SKM-1 (cell line): ENCODE measurements at regions not wholly inside any gene's neighbourhood (a gene's known extent, or its start where the extent isn't known, plus 50 kb on each side); places are given as distances from the start of the nearest gene placed in this dataset.

ENCODE experiments used
- DNase-seq: peaks from one replicate; lab custom pipeline; 2025; ENCODE audit not compliant: unreplicated experiment; lab: John Stamatoyannopoulos, UW

DNA sequence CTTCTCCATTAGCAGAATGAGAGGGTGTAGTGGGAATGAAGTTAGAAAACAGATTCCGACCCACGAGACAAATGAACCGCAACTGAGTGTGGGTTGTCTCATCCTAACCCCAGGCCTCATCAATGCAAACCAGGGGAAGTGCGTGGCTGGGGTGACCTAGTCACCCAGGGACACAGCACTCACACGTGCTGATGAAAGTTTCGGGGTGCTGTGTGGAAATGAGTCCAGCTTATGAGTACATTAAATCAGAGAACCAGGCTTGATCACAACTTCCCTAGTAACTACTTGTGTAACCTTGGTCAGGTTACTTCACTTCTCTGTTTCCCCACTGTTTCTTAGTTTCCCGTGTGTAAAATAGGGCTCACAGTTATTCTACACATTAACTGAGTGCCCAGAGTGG, 95.4 kb upstream of the CDKN3 start:
- peak; percentile 3 for DNase-seq

DNA sequence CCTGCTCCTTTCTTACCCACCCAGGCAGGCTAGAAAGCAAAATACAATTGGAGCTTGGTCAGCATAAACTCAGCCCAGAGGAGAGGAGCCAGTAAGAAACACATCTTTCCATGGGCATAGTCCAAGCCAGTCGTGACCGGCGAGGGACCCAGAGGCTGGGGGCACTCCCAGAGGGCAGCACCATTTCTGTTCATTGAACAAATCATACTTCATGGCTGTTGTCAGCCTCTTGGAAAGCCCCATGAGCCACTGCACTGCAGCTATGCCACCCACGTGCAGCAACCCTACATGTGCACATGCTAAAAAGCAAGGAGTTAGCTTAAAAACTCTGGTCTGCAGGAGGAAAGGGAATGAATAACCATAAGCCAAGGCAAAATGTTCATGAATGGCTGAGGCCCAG, 90.0 kb upstream of the CDKN3 start:
- DNase-seq, result no peak

DNA sequence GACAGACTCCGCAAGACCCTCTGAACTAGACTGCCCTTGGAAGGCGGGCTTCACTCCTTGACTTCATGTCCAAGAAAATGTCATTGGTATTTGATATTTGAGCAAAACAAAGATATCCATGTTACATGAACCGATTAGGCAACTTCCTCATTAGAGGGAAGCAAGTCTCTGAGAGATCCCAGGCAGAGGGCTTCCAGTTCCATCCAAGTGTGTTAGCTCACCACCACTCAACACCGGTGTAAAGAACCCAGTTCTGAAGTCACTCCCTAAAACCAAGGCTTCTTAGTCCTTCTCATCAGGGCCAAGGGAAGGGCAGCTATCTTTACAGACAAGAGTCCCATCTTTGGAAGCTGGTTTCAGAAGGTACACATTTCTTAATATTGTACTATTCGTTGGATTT, 87.2 kb upstream of the CDKN3 start:
- DNase-seq, result no peak

DNA sequence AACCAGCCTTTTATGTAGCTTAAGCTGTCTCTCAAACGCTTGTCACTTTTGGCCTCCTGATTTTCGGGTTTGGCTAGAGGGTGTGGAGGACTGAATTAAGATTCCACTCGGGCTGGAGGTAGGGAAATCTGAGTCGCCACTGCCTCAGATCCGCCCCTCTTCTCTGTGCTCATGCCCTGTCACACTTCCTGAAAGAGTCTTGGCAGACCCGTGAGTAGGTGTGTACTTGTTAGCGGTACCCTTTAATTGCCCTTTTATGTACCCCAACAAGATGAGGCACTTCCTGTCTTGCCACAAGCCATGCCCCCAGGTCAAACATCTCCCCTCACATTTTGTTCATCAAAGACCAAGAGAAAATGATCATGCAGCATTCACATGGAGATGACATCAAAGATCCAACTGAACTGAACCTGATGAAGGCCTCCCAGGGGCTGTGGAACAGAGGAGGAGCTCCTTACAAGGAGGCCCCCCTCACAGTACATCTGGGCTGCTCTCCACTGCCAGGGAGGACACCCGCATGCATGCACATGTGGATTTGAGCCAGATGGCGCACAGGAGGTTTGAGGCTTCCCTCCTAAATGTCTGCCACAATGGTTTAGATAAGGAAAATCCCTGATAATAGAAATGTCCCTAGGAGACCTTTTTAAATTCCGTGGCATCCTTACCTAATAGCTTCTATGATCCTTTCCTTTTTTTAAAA, 86.5 kb upstream of the CDKN3 start:
- no peak for DNase-seq

DNA sequence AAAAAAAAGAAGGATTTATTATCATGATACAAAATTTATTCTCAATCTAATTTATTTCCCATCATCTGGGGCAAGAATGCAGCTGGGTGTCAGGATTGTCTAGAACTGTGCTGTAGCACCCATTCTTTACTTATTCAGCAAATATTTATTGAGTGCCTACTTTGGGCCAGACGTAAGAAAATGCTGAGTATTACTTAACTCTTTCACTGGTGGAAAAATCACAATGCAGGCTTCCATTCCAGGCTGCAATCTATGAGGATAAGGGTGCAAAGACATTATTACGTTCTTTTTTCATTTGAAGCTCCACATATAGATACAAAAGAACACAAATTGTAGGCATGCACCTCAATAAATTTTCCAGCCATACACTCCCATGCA, 86.0 kb upstream of the CDKN3 start:
- no peak for DNase-seq

DNA sequence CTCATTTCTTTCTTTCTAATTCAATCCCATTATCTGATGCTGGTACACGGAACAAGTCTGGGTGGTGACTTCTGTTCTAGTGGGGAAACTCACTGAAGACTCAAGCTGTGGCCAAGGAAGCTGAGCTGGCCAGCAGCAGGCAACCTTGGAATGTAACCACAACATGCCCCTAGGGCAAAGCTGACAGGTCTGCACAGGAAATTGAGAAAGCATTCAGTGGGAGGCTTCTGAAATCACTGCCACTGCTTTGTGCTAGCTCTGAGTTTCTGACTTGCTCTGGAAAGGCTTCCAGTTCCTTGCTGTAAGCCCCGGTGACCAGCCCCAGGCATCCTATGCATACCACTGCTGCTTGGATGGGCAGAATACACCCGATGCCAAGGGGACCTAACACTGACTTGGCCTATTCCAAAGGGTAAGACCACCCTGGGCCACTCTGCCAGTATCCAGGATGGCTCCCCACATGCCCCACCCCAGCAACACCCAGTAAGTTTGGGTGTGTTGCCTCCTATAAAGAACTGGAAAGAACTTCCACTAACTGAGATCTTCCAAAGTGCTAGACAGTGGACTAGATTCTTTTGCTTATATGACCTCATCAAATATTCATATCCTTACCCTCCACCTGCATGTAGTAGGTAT, 84.5 kb upstream of the CDKN3 start:
- no peak for DNase-seq

DNA sequence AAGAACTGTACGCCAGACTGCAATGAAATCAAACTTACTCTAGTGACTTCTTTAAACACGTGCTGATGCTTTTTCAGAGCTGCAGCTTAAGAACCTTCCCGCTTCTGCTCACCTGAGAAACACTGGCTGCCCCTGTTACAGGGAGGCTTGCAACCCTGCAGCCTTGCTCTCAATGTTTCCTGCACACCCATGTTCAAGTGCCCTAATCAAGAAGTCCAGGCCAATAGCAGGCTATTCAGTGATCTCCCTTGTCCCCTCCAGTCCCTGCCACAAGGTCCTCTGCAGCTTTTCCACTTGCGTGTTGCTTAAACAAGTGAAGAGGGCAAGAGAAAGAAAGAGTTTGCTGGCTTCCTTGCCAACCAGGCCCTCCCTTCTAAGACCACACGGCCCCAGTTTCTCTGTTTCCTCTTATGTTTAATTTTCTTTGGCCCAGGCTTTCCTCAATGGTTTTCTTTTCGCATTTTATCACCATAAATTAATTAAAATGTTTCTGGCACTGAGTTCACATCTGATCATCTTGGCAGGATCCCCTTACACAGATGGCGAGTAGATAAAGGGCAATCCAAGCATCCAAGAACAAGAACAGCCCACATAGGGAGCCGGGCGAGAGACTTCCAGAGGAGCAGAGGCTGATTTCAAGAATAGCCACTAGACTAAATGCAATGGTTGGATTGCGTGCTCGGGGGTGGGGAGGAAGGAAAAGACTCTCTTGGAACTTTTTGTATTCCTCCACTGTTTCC, 82.3 kb upstream of the CDKN3 start:
- DNase-seq, result no peak

DNA sequence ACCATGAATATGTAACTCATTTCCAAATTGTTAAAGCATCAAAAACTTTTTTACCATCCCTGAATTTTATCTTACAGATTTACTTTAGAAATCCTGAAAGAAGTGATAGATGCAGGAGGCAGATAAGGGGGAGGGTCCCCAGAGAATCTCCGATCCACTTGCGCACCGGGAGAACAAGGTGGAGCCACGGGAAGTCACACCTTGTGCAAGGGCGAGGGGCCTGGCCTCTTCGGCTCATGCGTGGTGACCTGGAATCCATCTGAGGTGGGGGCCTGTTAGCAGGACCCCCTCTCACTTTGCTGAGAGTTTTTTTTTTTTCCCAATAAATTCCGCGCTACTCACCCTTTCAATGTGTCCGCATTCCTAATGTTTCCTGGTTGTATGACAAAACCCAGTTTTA, 80.2 kb upstream of the CDKN3 start:
- no peak for DNase-seq

DNA sequence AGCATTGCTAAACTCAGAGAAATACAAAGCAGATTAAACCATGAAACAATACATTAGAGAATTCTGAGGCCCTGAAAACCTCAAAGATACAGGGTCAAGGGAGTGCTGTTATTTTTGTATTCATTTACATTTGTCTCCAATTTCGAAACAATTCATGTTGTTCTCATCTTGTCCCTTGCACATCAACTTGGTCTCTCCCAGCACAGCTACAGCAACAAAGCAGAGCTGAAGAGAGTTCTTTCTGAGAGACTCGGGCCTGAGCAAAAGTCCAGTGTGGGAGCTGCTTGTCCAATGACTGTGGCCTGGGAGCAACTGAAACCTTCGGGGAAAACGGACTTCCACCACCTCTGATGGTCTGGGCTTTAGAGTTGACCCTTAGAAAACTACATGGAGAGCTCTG, 79.4 kb upstream of the CDKN3 start:
- DNase-seq, result no peak

DNA sequence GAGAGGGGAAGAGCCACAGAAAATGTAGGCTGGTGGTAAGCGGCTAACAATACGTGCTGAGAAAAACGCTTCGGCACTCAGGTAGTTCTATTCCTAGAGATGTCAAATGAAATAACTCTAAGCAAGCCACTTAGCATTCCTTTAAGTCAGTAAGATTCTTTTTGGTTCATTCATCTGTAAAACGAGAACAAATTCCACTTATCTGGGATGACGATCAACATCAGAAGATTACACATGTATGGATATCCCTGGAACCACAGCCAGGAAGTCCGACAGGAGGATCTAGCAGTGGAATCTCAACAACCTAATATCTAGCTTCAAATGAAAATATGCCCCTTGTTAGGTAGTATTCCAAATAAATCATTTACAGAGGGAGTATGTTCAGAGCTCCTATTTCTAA, 74.6 kb upstream of the CDKN3 start:
- no peak for DNase-seq

DNA sequence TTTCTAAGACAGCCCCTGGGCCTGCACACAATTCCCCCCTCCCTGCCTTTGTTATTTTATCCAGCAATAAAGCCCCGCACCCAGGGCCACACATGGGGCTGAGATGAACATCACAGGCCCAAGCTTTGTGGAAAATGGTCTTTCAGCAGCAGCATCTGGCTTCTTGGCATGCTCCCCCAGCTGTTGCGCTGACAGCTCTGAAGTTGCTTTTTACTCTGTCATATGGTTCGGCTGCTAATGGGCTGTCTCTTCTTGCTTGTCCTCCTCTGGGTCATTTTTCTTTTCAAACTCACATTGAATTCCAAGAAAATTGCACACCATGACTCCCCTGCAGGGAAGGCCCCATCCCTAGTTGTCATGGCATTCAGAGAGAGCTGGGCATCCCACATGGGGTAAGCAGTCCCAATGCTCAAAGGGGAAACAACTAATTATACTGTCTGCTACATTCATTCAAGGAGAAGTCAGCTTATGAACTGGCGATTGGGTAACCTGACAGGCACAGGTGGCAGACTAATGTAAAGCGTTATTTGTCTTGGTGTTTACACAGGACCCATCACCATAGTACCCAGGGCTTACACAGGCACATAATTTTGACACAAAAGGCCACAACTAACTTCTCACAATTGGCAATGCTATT, 74.0 kb upstream of the CDKN3 start:
- DNase-seq, result no peak

DNA sequence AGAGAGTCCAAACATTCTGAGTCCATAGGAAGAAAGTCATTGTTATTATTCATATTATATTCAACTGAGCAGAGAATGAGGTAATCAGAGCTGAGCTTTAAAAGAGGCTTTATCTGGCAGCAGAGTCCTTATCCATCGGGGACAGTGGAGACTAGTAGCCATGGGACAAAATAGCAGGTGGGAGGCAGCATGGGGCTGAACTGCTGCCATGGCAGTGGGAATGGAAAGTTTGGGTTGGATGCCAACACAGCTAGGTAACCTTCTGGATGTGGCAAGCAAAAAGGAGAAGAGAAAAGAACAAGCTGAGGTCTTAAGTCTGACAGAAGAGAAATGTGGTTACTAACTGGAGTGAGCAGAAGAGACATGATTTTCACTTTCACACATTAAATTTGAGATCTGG, 71.0 kb upstream of the CDKN3 start:
- DNase-seq, result no peak

DNA sequence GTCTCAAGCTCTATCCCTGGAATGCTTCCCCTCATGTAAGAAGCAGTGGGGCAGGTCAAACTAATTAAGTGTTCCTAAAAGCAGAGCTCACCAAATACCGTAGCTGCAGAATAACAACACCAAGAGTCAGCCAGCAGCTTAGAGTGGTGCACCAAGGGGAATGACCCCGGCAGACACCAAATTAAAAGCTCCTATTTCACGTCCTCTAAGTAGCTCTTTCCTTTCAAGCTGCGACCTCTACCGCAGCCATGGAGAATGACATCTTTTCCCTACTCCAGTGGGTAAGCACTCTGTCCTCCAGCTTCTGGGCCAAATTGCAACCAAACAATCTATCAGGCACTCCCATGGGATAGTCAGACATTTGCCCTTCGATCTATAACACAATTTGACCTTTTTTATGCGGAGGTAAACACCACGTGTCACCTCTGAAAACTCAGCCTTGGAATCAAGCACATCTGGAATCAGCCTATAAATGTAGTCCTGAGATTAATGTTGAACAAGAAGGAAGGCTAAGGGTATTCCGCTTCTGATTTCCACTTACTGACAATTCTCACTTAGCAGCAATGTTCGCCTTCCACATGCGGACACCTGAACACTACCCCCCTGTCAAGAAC, 67.6 kb upstream of the CDKN3 start:
- DNase-seq, result peak; percentile 24

DNA sequence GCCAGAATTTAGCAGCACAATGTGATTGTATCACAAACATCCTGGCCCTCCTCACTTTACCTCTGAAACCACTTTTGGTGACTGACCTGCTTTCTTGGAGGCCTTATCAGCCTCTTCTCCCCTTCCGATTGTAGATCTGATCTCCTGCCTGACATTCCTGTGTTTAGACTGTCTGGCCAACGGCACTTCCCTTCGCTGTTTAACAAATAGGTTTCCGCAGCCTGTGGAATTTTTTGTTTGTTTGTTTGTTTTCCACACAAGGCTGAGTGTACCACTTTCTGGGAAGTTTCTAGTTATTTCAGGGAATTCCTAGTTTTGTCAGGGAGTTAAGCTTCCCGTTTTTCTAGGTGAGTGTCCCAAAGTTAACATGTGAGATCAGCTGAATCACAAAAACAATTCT, 65.9 kb upstream of the CDKN3 start:
- no peak for DNase-seq

DNA sequence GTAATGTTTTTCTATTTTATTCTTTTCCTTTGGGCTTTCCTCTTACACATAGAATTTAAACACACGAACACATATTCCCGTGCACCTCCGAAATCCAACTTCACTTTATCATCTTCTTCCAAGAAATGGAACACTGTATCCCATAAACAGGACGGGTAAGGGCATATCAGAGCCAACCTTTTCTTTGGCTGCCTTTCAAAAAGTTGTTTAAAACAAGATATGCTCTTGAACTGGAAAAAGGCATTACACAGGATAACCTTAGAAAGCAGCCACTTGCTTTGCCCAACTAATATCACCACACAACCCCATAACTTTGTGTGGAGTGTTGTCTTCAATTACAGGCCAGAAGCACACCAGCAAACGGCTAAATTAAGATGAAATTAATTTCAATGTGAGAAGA, 65.3 kb upstream of the CDKN3 start:
- DNase-seq, result no peak

DNA sequence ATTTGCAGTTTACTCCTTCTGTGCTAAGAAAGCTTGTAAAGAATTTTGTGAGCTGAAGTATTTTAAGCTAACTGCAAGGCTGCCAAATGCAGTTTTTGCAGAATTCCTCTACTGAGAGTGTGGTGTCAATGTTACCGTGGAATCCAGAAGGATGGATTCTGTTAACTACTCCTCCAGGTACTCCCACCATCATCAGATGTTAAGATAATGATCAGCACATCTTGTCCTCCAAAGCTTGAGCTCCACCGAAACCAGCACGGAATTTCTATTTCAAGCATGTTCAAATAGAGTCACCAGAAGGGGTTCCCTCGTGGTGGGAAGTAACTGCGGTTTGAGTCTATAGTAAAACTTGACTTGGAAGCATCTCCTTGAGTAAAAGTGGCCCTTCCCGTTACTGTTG, 64.3 kb upstream of the CDKN3 start:
- DNase-seq, result no peak

DNA sequence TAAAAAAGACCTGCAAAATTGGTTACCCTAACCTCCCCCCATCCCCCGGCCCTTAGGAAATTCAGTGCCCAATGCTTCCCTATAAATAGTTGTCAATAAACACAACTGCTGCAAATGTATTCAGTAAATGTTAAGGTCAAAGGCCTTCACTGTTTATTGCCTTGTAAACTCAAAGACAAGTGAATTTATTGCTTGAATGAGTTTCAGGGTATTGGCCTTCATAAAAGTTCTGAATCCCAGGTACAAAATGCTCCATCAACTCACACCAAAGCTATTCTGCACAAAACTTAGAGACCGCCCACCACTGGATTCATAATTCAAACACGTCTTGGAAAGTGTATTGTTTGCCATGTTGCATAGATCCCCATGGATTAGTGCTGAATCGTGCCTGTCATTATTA, 63.3 kb upstream of the CDKN3 start:
- no peak for DNase-seq

DNA sequence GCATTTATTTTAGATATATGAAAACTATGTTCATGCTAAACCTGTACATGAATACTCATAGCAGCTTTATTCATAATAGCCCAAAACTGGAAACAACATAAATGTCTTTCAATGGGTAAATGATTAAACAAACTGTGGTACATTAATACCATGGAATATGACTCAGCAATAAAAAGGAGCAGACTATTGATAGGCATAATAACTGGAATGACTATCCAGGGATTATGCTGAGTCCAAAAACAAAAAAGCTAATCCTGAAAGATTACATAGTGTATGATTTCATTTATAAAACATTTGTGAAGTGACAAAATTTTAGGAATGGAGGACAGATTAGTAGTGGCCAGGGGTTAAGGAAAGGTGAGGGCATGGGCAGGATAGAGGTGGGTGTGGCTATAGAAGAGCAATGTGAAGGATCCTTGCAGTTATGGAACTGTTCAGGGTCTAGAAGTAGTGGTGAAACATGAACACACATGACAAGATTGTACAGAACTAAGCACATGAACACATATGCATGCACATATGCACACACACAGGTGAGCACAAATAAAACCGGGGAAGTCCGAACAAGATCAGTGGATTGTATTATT, 61.1 kb upstream of the CDKN3 start:
- no peak for DNase-seq

DNA sequence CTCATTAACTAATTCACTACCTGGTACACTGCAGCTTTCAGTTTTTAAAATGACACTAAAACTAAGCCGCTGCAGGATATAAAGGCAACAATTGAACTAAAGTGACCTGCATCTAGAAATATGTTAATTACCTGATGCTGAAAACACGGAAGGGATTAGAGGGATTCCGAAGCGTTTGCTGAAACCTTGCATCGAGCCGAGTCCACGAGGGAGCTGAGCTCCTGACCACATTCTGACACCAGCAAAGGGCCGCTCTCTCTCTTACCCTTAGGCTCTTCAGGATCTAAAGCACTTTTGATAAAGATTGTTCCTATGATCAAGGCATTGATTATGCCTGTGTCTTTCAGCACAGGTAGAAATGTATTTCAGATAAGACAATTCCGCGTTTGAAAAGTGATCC, 59.5 kb upstream of the CDKN3 start:
- no peak for DNase-seq

DNA sequence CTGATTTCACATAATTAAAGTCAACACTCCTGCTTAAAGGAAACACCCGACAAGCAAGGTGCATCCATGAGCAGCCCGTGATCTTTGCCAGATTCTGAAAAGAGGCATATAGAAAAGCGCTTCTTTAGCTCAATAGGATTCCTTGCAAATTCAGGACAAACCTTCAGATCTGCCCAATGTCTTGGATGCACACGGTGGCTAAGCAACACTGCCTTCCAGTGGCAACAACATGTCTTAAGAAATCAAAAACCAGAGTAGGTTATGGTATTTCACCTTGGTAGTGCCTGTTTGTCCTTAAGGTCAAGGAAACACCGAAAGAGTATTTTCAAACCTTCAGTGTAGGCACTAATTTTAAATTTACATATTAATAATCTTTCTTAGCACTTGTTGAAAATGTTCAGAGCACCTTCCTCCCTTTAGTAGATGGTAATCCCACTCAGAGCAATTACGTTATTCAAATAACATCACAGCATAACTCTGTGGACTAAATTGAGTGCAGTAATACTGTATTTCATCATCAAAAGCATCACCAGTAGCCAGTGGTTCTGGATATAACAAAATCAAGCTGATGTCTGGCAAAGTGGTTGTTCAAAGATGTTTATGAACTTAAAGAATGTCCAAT, 58.0 kb upstream of the CDKN3 start:
- no peak for DNase-seq

DNA sequence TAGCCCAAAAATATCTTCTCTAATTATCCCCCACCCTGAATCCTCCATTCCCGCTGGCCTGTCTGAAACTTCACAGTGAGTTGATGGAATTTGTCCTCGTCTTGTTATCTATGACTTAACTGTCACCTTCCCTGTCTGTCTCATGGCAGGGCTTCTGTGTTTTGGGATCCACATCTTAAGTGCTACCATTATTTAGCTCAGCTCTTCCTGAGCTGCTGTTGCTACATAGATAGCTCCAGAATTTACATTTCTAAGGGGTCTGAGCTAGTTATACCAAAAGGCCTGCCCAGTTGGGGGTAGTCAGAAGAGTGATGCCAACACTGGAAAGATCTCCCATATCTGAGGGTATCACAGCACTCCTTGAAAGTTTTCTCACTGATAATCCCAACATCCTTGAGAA, 57.0 kb upstream of the CDKN3 start:
- no peak for DNase-seq
